HG03066 (cell line): ENCODE measurements at regions not wholly inside any gene's neighbourhood (a gene's known extent, or its start where the extent isn't known, plus 50 kb on each side); places are given as distances from the start of the nearest gene placed in this dataset.
"Not testable (repeated sequence)": the region's sequence is repeated elsewhere in the genome, so short reads cannot be mapped to it uniquely, and the experiment has no call there.

Experiments
- ATAC-seq: cut with Tn5 transposase; IDR thresholded peaks from one replicate; pipeline ENCODE4 v1.9.1; 2021; ENCODE audit warnings: low read depth; ENCODE audit not compliant: unreplicated experiment

- no peak for ATAC-seq
Measured at GRCh38 chr22:48639896-48640748, 1187.6 kb downstream of the BRD1 start.

DNA sequence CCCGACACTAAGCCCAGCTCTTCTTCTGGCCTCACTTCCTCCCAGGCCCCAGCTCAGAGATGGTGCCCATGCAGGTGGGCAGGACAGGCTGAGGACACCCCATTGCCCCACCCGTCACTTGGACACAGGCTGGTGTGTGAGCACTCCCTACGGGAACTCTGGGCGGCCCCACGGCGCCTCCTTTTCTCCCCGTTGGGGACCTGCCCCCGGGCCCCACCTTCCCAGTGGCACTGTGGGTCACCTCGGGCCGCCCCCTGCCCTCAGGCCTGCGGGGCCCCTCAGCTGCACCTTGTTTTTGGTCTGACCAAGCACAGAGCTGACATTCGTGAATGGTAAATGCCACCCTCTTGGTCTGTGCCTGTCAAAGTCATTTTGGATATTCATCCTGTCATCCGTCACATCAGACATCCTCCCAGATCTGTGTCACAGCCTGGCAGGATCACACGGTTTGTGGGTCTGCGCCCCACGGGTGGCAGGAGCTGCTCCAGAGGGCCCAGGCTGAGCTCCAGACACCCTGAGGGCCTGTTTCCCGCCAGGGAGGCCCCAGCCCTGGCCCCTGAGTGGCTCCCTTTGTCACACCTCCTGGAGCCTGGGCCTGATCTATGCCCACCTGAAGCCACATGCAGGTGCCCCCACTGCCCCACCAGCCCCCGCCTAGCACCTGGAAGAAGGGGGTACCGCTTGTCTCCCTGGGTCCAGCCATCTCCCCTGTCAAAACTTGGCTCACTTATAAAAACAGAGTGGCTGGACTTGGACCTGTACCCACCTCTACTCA is 1188.5 kb downstream of the BRD1 start:
- no peak for ATAC-seq

GRCh38 chr22:48637231-48637630 is 1190.4 kb downstream of the BRD1 start:
- ATAC-seq = no peak

DNA sequence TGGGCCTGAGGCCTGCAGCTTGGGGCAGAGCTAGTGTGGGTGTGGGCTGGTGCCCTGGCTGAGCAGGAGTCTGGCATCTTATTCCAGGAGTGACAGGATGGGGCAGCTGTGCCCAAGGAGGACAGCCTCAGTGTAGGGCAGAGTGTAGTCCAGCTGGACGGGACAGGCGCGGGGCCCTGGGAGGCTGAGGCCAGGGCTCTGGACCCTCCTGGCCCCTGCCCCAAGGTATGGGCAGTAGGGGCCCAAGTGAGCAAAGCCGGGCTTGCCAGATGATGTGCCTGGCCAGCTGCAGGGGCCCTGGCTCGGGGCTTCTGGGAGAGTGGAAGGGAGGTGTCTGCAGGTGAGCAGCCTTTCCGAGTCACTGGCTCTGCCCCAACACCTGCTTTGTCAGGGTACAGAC is 1190.9 kb downstream of the BRD1 start:
- no peak for ATAC-seq

GRCh38 chr22:48635816-48636215 is 1191.9 kb downstream of the BRD1 start:
- ATAC-seq = no peak

GRCh38 chr22:48635031-48635430 is 1192.6 kb downstream of the BRD1 start:
- ATAC-seq = no peak

- ATAC-seq = no peak
Measured at GRCh38 chr22:48633996-48634836, 1193.5 kb downstream of the BRD1 start.

- no peak for ATAC-seq
Measured at GRCh38 chr22:48632646-48633246, 1194.9 kb downstream of the BRD1 start.

DNA sequence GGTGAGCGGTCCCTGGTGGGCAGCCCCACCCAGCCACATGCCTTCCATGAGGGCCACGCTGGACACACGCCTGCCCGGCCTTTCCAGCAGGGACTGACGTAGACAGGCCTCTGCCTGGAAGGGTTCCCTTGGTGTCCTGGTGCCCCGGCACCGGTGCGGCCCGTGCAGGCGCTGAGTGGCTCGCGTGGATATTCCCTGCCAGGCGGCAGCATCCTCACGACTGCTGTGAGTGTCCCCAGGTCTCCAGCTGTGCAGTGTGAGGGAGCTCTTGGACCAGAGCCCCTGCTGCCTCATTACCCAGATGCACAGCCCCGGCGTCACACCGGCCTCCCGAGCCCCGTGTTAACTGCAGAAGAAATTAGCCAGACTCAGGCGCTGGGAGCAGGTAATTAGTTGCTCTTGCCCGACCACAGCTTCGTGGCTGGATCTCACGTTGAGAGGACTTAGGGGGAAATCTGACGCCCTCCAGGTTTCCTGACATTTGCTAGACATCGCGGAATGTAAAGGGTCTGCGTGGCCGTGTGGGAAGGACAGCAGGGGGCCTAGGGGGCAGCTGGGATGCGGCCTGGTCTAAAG is 1196.3 kb downstream of the BRD1 start:
- ATAC-seq = no peak

DNA sequence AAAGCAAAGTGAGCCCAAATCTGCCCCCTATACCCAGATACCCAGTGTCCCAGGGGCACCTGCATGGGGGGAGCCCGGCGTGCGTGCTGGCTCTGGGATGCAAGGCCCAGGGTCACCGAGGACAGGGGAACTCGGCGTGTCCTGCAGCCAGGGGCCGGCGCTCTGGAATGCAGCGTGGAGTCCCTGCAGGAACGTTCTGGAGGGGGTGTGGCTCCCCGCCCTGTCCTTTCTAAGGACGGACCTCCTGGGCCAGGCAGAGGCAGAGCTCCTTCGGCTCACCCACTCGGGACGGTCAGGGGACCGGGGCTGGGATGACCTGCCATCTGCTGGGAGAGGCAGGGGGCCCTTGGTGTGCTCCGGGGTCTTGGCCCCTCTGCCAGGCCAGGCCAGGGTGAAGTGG is 1196.8 kb downstream of the BRD1 start:
- no peak for ATAC-seq

DNA sequence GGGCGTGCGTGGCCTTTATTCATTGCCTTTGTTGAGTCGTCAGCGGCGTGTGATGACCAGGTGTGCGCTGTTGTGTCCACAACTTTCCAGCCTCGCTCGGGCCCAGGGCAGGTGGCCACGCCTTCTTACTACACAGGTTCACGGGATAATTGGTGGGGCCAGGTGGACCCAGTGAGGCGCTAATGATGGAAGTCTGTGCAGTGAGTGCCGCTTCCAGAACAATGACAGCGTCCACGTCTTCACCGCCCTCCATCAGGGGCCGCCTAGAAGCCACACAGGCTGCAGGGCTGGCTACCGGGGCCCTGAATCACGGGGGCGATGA is 1197.3 kb downstream of the BRD1 start:
- no peak for ATAC-seq

- ATAC-seq = no peak
Measured at GRCh38 chr22:48629631-48630432, 1197.8 kb downstream of the BRD1 start.

GRCh38 chr22:48628891-48629543 is 1198.7 kb downstream of the BRD1 start:
- no peak for ATAC-seq

- no peak for ATAC-seq
Measured at GRCh38 chr22:48627966-48628365, 1199.7 kb downstream of the BRD1 start.

GRCh38 chr22:48627203-48627602 is 1200.5 kb downstream of the BRD1 start:
- ATAC-seq = no peak

- no peak for ATAC-seq
Measured at GRCh38 chr22:48624401-48624800, 1203.3 kb downstream of the BRD1 start.

GRCh38 chr22:48622891-48623545 is 1204.7 kb downstream of the BRD1 start:
- no peak for ATAC-seq

GRCh38 chr22:48621085-48621484 is 1206.6 kb downstream of the BRD1 start:
- no peak for ATAC-seq

GRCh38 chr22:48620460-48620859 is 1207.2 kb downstream of the BRD1 start:
- ATAC-seq = not testable (repeated sequence)
